GM23338 (cell line): ENCODE measurements at regions not wholly inside any gene's neighbourhood (a gene's known extent, or its start where the extent isn't known, plus 50 kb on each side); places are given as distances from the start of the nearest gene placed in this dataset.

ENCODE experiments used
- ATAC-seq: fragments of 200-7000 bp; cut with Tn5 transposase; 3 replicates; pipeline ENCODE4 v1.9.1; 2020
- DNase-seq: peaks from one replicate; pipeline ENCODE4 v3.0.0-alpha.2; 2015; ENCODE audit warnings: low spot score
- H2AFZ ChIP-seq: fragments of 200-600 bp; sonication (generic); 2 replicates; pipeline ENCODE4 v1.8.0; 2016; ENCODE audit warnings: antibody characterized with exemption, mild to moderate bottlenecking, moderate library complexity
- H3F3A ChIP-seq: fragments of 200-600 bp; sonication (generic); replicated peaks from 2 replicates; pipeline ENCODE4 v1.8.0; 2017; ENCODE audit warnings: antibody characterized with exemption, mixed run types, low read depth
- H3K27ac ChIP-seq: fragments of 200-600 bp; sonication (generic); 2 replicates; pipeline ENCODE4 v1.6.1; 2016; ENCODE audit warnings: low read depth
- H3K27me3 ChIP-seq: fragments of 200-600 bp; sonication (generic); 2 replicates; pipeline ENCODE4 v1.8.0; 2016; ENCODE audit warnings: mild to moderate bottlenecking, mixed run types, moderate library complexity; ENCODE audit not compliant: insufficient read depth
- H3K36me3 ChIP-seq: fragments of 200-600 bp; sonication (generic); 2 replicates; pipeline ENCODE4 v1.8.0; 2016; ENCODE audit warnings: mild to moderate bottlenecking; ENCODE audit not compliant: insufficient read depth
- H3K4me1 ChIP-seq: fragments of 200-600 bp; sonication (generic); 2 replicates; pipeline ENCODE4 v1.8.0; 2016; ENCODE audit warnings: mild to moderate bottlenecking, moderate library complexity; ENCODE audit not compliant: insufficient read depth
- H3K4me2 ChIP-seq: fragments of 200-600 bp; sonication (generic); 2 replicates; pipeline ENCODE4 v1.7.1; 2017; ENCODE audit warnings: mixed run types
- H3K4me3 ChIP-seq: fragments of 200-600 bp; sonication (generic); 2 replicates; pipeline ENCODE4 v1.6.1; 2016; ENCODE audit warnings: mixed run types
- H3K79me2 ChIP-seq: fragments of 200-600 bp; sonication (generic); replicated peaks from 2 replicates; pipeline ENCODE4 v1.8.0; 2017; ENCODE audit warnings: mild to moderate bottlenecking; ENCODE audit not compliant: insufficient read depth
- H3K9me2 ChIP-seq: fragments of 200-600 bp; sonication (generic); 2 replicates; pipeline ENCODE4 v1.8.0; 2017; ENCODE audit not compliant: insufficient read depth
- H4K20me1 ChIP-seq: fragments of 200-600 bp; sonication (generic); replicated peaks from 2 replicates; pipeline ENCODE4 v1.8.0; 2017; ENCODE audit warnings: mild to moderate bottlenecking; ENCODE audit not compliant: insufficient read depth
- H3K27ac Mint-ChIP-seq: 2 replicates; pipeline ENCODE4 v1.8.0; 2020; ENCODE audit warnings: inconsistent platforms, mild to moderate bottlenecking, moderate library complexity, mixed read lengths
- H3K27me3 Mint-ChIP-seq: 3 replicates; pipeline ENCODE4 v1.8.0; 2022; ENCODE audit warnings: low read depth, mild to moderate bottlenecking, moderate library complexity, mixed read lengths, inconsistent platforms; ENCODE audit not compliant: insufficient read depth, poor library complexity
- H3K36me3 Mint-ChIP-seq: 3 replicates; pipeline ENCODE4 v1.8.0; 2021; ENCODE audit warnings: low read depth, mild to moderate bottlenecking, inconsistent platforms, moderate library complexity, mixed read lengths
- H3K4me1 Mint-ChIP-seq: 3 replicates; pipeline ENCODE4 v1.8.0; 2020; ENCODE audit warnings: mild to moderate bottlenecking, inconsistent platforms, mixed read lengths
- H3K4me3 Mint-ChIP-seq: 3 replicates; pipeline ENCODE4 v1.8.0; 2021; ENCODE audit warnings: moderate library complexity, mild to moderate bottlenecking, inconsistent platforms, mixed read lengths
- H3K9me3 Mint-ChIP-seq: 3 replicates; pipeline ENCODE4 v1.8.0; 2020; ENCODE audit warnings: moderate library complexity, mild to moderate bottlenecking, inconsistent platforms, mixed read lengths
- CREB1 ChIP-seq: fragments of 250-450 bp; sonication (Bioruptor Pico); IDR thresholded peaks from 2 replicates; pipeline ENCODE4 v1.5.0; 2020; ENCODE audit warnings: low read depth, mild to moderate bottlenecking, moderate library complexity
- ETS1 ChIP-seq: IDR thresholded peaks from 2 replicates; pipeline ENCODE4 v1.6.1; 2016; ENCODE audit warnings: antibody characterized with exemption
- EZH2 ChIP-seq: fragments of 200-600 bp; sonication (generic); IDR thresholded peaks from one replicate; pipeline ENCODE4 v1.8.0; 2017; ENCODE audit warnings: antibody characterized with exemption, mild to moderate bottlenecking, low read depth; ENCODE audit not compliant: unreplicated experiment
- EZH2phosphoT487 ChIP-seq: fragments of 200-600 bp; sonication (generic); IDR thresholded peaks from one replicate; pipeline ENCODE4 v1.8.1; 2018; ENCODE audit warnings: antibody characterized with exemption; ENCODE audit not compliant: unreplicated experiment
- JUNB ChIP-seq: IDR thresholded peaks from one replicate; pipeline ENCODE4 v1.6.1; 2016; ENCODE audit warnings: antibody characterized with exemption; ENCODE audit not compliant: unreplicated experiment
- NANOG ChIP-seq: IDR thresholded peaks from 2 replicates; pipeline ENCODE4 v1.6.1; 2016; ENCODE audit warnings: antibody characterized with exemption, borderline replicate concordance
- POLR2AphosphoS5 ChIP-seq: IDR thresholded peaks from 2 replicates; pipeline ENCODE4 v1.6.1; 2016; ENCODE audit warnings: antibody characterized with exemption, low read depth
- REST ChIP-seq: IDR thresholded peaks from one replicate; pipeline ENCODE4 v1.6.1; 2018; ENCODE audit warnings: antibody characterized with exemption; ENCODE audit not compliant: unreplicated experiment
- STAT1 ChIP-seq: IDR thresholded peaks from one replicate; pipeline ENCODE4 v1.6.1; 2016; ENCODE audit warnings: antibody characterized with exemption; ENCODE audit not compliant: unreplicated experiment
- ZNF114 ChIP-seq: fragments of 250-450 bp; sonication (Bioruptor Pico); IDR thresholded peaks from 2 replicates; pipeline ENCODE4 v1.5.0; 2020; ENCODE audit warnings: mild to moderate bottlenecking, moderate library complexity
- ZNF331 ChIP-seq: fragments of 250-450 bp; sonication (Bioruptor Pico); IDR thresholded peaks from 2 replicates; pipeline ENCODE4 v1.5.0; 2020; ENCODE audit warnings: low read depth, mild to moderate bottlenecking, moderate library complexity

GRCh38 chr7:96772139-96772694, 62.6 kb upstream of the SEM1 start:
- Histone ChIP-seq H3K4me1 (no peaks in the 10 kb centered on the region), H4K20me1 (no peaks in the 10 kb centered on the region), H3F3A (no peaks in the 10 kb centered on the region), H3K9me2 (peaks cover 3% of the 10 kb centered on the region; the same call in 1 of the 2 replicates), H3K36me3 (no peaks in the 10 kb centered on the region), H3K79me2 (no peaks in the 10 kb centered on the region), H2AFZ (no peak overlapping the region), H3K4me3 (no peak overlapping the region), H3K4me2 (no peak overlapping the region), H3K27ac (no peak overlapping the region), H3K27me3 (no peaks in the 10 kb centered on the region)
- Mint-ChIP-seq H3K4me1 (peaks cover 5% of the 10 kb centered on the region), H3K4me3 (no peak overlapping the region), H3K9me3 (no peaks in the 10 kb centered on the region), H3K27me3 (no peaks in the 10 kb centered on the region), H3K27ac (no peak overlapping the region), H3K36me3 (no peaks in the 10 kb centered on the region)
- no peak for DNase-seq
- TF ChIP-seq ZNF114 (CRISPR knock-in tag) (no peak), JUNB (no peak), NANOG (no peak), STAT1 (no peak), ZNF331 (no peak), REST (no peak), ETS1 (no peak), POLR2AphosphoS5 (no peak), EZH2phosphoT487 (no peak), CREB1 (CRISPR knock-in tag) (no peak), EZH2 (no peak)
- no peak for ATAC-seq

- Histone ChIP-seq H2AFZ (no peak overlapping the region), H3K9me2 (peaks cover 3% of the 10 kb centered on the region; the same call in 1 of the 2 replicates), H3K79me2 (no peaks in the 10 kb centered on the region), H3K27me3 (no peaks in the 10 kb centered on the region), H3K4me1 (no peaks in the 10 kb centered on the region), H3K36me3 (no peaks in the 10 kb centered on the region), H3F3A (no peaks in the 10 kb centered on the region), H3K27ac (no peak overlapping the region), H3K4me2 (no peak overlapping the region), H3K4me3 (no peak overlapping the region), H4K20me1 (no peaks in the 10 kb centered on the region)
- H3K4me3 Mint-ChIP-seq, result no peak overlapping the region
- no peaks in the 10 kb centered on the region for H3K9me3 Mint-ChIP-seq
- H3K4me1 Mint-ChIP-seq, result peaks cover 5% of the 10 kb centered on the region
- ATAC-seq (no peak), DNase-seq (no peak)
- H3K27me3 Mint-ChIP-seq, result no peaks in the 10 kb centered on the region
- H3K27ac Mint-ChIP-seq, result no peak overlapping the region
- no peaks in the 10 kb centered on the region for H3K36me3 Mint-ChIP-seq
- TF ChIP-seq CREB1 (CRISPR knock-in tag), result no peak
- no peak for TF ChIP-seq REST
- no peak for TF ChIP-seq EZH2
- no peak for TF ChIP-seq JUNB
- no peak for TF ChIP-seq ETS1
- no peak for TF ChIP-seq STAT1
- no peak for TF ChIP-seq POLR2AphosphoS5
- no peak for TF ChIP-seq ZNF114 (CRISPR knock-in tag)
- TF ChIP-seq EZH2phosphoT487, result no peak
- TF ChIP-seq NANOG, result no peak
- no peak for TF ChIP-seq ZNF331
Observed at GRCh38 chr7:96773483-96773882, 63.8 kb upstream of the SEM1 start.
